ENCODE measurements at regions not wholly inside any gene's neighbourhood (a gene's known extent, or its start where the extent isn't known, plus 50 kb on each side); places are given as distances from the start of the nearest gene placed in this dataset.

- no peak for DNase-seq (ENCODE audit: low read depth, low spot score)
Measured at GRCh38 chr5:159814805-159815585, 101.3 kb upstream of the ADRA1B start.

GRCh38 chr5:159817262-159818029 is 98.8 kb upstream of the ADRA1B start:
- no peak for DNase-seq (ENCODE audit: low read depth, low spot score)

- no peak for DNase-seq (ENCODE audit: low read depth, low spot score)
Measured at GRCh38 chr5:159819591-159820411, 96.5 kb upstream of the ADRA1B start.

GRCh38 chr5:159820692-159821091 is 95.6 kb upstream of the ADRA1B start:
- no peak for DNase-seq (ENCODE audit: low read depth, low spot score)

GRCh38 chr5:159821461-159821940 is 94.8 kb upstream of the ADRA1B start:
- no peak for DNase-seq (ENCODE audit: low read depth, low spot score)

- no peak for DNase-seq (ENCODE audit: low read depth, low spot score)
Measured at GRCh38 chr5:159824188-159825161, 91.8 kb upstream of the ADRA1B start.

- DNase-seq (ENCODE audit: low read depth, low spot score) = no peak
Measured at GRCh38 chr5:159825551-159826051, 90.7 kb upstream of the ADRA1B start.

GRCh38 chr5:159826351-159827214 is 89.7 kb upstream of the ADRA1B start:
- peak; percentile 9 for DNase-seq (ENCODE audit: low read depth, low spot score)

GRCh38 chr5:159827861-159828260 is 88.4 kb upstream of the ADRA1B start:
- DNase-seq (ENCODE audit: low read depth, low spot score) = no peak

- DNase-seq (ENCODE audit: low read depth, low spot score) = no peak
Measured at GRCh38 chr5:159832073-159832472, 84.2 kb upstream of the ADRA1B start.

- DNase-seq (ENCODE audit: low read depth, low spot score) = no peak
Measured at GRCh38 chr5:159833088-159833487, 83.2 kb upstream of the ADRA1B start.

- no peak for DNase-seq (ENCODE audit: low read depth, low spot score)
Measured at GRCh38 chr5:159833846-159834245, 82.4 kb upstream of the ADRA1B start.

- no peak for DNase-seq (ENCODE audit: low read depth, low spot score)
Measured at GRCh38 chr5:159835548-159835947, 80.7 kb upstream of the ADRA1B start.

- no peak for DNase-seq (ENCODE audit: low read depth, low spot score)
Measured at GRCh38 chr5:159836691-159837090, 79.6 kb upstream of the ADRA1B start.

- DNase-seq (ENCODE audit: low read depth, low spot score) = no peak
Measured at GRCh38 chr5:159837860-159838259, 78.4 kb upstream of the ADRA1B start.

- DNase-seq (ENCODE audit: low read depth, low spot score) = no peak
Measured at GRCh38 chr5:159838551-159839222, 77.6 kb upstream of the ADRA1B start.

GRCh38 chr5:159844267-159845121 is 71.8 kb upstream of the ADRA1B start:
- DNase-seq (ENCODE audit: low read depth, low spot score) = no peak

GRCh38 chr5:159849437-159850083 is 66.7 kb upstream of the ADRA1B start:
- no peak for DNase-seq (ENCODE audit: low read depth, low spot score)

All from iPS DF 19.7 (cell line).